ENCODE measurements at regions not wholly inside any gene's neighbourhood (a gene's known extent, or its start where the extent isn't known, plus 50 kb on each side); places are given as distances from the start of the nearest gene placed in this dataset.

- TF ChIP-seq CTCF (IDR thresholded peaks at IDR 0.05): no peak
- no peak for TF ChIP-seq POLR2A (IDR thresholded peaks at IDR 0.05)
Measured at GRCh38 chr2:41944220-41944880, 103.5 kb upstream of the PKDCC start.

Data from esophagus squamous epithelium (tissue), 4 donors.